NAMALWA (cell line): ENCODE measurements at regions not wholly inside any gene's neighbourhood (a gene's known extent, or its start where the extent isn't known, plus 50 kb on each side); places are given as distances from the start of the nearest gene placed in this dataset.
"Not testable (repeated sequence)": the region's sequence is repeated elsewhere in the genome, so short reads cannot be mapped to it uniquely, and the experiment has no call there.

Experiments used
- DNase-seq: peaks from one replicate; pipeline ENCODE4 v3.0.0-alpha.2; 2015; ENCODE audit warnings: low spot score

DNA sequence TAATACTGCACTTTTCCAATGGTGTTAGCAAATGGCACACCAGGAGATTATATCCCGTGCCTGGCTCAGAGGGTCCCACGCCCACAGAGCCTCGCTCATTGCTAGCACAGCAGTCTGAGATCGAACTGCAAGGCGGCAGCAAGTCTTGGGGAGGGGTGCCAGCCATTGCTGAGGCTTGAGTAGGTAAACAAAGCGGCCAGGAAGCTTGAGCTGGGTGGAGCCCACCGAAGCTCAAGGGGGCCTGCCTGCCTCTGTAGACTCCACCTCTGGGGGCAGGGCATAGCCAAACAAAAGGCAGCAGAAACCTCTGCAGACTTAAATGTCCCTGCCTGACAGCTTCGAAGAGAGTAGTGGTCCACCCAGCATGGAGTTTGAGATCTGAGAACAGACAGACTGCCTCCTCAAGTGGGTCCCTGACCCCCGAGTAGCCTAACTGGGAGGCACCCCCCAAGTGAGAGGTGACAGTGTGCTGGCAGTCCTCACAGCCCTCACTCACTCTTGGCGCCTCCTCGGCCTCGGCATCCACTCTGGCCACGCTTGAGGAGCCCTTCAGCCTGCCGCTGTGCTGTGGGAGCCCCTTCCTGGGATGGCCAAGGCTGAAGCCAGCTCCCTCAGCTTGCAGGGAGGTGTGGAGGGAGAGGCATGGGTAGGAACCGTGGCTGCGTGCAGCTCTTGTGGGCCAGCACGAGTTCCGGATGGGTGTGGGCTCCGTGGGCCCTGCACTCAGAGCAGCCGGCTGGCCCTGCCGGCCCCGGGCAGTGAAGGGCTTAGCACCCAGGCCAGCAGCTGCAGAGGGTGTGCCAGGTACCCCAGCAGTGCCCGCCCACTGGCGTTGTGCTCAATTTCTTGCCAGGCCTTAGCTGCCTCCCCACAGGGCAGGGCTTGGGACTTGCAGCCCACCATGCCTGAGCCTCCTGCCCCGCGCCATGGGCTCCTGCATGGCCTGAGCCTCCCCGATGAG is 188.0 kb downstream of the MMUT start:
- DNase-seq = not testable (repeated sequence)

DNA sequence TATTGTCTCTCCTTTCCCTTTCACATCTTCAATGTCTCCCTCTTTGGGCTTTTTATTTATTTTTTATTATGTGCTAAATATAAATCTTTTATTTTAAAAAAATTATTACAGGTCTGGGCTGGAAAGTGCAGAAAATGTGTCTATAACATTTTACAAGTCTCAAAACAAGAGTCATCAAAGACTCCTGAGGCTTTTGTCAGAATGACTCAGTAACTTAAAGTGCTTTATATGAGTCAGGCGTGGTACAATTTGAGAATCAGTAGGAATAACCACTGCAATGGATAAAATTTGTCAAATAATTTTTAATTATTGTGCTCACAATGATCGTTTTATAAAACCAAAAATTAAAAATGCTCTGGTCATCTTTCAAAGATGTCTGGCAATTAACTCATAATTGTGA is 193.9 kb downstream of the MMUT start:
- DNase-seq = no peak

DNA sequence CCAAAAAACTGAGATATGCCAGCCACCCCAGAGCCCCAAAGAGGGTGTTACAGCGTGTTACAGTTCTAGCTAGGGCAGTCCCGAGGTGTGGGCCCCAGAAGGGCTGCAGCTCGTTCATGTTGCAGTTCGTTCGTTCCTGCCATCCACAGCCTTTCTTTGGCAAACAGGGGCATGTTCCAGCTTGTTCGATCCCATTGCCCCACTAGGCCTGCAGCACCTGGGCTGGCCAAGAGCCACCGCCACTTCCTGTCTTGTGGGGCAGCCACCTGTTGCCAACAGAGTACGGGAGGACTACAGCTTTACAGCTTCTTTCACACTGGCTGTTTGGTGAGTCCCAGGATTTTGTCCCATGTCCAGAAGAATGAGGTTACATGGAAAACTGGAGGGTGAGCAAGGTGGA is 198.1 kb downstream of the MMUT start:
- DNase-seq = no peak

DNA sequence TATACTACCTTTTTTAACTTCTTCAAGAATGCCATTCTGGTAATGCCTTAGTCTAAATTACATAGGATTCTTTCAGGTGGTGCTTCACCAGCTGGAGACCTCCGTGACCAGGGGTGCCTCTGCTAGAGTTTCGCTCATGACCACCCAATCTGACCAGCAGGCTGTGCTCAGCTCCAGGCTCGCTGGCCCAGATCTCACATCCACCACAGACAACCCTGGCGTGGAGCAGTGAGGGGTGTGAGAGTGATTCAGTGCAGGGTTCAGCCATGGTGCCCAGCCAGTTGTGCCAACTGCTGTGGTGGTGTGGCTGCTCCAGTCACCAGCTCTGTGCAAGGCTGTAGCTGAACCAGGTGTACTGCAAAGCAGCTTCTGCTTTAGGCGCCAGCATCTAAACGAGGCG is 198.6 kb downstream of the MMUT start:
- DNase-seq = no peak

DNA sequence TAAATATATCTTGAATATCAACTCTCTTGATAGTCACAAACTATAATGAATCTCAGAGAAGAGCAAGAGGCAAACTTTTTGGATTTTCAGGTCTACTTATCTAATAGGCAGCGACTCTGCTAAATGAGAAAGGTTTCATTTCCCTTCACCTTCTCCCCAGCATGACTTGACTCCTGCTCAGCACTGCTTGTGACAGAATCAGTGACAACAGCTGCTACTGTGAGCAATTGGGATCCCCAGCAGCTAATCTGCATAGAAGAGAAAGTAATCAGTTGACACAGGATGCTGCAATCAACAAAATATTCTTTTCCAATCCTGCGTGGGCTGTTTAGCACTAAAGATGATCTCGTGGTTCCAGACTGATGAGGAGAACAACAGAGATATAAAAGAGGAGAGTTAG is 205.5 kb downstream of the MMUT start:
- DNase-seq = no peak

DNA sequence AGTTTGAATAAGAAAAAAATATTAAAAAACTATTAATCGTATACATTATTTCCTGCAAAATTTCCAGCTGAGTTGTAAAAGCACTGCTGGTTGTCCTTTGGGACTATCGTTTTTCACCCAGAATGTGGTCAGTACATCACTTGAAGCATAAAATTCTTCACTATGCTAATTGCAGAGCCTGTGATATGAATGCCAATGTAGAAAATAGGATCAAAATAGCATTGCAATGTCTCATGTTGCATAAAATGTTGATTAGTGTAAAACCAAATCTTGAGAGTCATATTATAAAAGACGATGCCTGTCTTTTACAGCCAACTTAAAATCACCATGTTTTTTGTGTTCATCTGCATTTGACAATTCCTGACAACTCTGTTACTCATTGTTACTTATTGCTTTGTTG is 207.7 kb downstream of the MMUT start:
- no peak for DNase-seq

DNA sequence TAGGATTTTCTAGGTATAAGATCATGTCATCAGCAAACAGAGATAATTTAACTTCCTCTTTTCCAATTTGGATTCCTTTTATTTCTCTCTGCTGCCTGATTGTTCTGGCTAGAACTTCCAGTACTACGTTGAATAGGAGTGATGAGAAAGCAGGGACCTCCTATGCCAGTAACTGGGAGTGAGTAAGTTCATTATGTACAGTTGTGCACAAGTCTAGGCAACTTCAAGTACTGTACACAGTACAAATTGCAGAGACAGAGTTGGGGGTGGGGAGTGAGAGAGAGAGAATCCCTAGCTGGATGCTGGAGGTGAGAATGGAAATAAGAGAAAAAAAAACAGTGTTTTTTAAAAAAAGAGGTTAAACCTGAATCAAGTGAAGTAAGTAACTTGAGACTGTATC is 210.2 kb downstream of the MMUT start:
- DNase-seq = no peak

DNA sequence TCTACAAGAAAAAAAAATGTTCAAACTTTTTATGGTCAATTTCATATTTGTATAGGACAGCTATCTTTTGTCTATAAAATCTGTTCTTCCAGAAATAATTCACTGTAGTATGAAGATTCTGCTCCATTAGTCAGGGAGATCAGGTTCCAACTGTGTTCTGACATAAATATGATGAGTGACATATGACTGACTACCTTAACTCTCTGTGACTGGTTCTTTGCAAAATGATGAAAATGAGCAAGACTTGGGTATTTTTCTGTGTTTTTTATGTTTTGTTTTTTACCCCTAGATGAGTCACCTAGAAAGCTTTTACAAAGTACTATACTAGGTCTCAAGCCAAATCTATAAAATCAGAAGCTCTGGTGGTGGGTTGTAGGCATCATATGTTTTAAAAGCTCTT is 229.6 kb downstream of the MMUT start:
- DNase-seq = no peak

DNA sequence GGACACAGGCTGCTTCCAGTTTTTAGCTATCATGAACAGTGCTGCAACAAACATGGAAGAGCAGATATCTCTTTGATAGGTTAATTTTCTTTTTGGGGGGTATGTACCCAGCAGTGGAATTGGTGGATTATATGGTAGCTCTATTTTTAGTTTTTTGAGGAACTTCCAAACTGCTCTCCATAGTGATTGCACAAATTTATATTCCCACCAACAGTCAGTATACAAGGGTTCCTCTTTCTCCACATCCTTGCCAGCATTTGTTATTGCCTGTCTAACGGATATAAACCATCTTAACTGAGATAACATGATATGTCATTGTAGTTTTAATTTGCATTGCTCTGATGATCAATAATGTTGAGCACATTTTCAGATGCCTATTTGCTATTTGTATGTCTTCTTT is 237.6 kb downstream of the MMUT start:
- no peak for DNase-seq

DNA sequence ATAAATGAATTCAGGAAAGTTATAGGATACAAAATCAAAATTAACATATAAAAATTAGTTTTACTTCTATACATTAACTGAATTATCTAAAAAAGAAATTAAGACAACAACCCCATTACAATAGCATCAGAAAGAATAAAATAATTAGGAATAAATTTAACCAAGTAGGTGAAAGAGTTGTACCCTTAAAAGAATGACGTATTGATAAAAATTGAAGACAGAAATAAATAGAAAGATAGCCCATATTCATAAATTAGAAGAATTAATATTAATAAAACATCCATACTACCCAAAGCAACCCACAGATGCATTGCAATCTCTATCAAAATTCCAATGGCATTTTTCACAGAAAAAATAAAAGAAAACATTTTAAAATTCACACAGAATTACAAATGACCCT is 242.8 kb downstream of the MMUT start:
- no peak for DNase-seq

DNA sequence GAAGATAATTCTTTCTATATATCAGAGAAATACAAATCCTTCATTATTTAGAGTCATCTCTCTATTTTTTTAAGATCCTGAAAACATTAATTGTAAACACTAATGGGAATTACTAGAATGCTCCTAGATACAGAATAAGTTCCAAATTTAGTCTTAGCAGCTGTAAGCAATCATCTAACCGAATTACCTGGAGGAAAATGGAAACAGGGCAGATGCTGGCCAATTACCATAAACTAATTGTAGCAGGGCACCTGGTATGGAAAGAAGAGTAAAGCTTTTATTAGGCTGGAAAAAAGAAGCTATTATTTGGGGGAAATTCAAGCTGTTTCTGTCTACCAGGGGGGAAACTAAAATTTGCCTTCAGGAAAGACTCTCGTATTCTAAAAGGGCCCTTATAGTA is 257.5 kb downstream of the MMUT start:
- no peak for DNase-seq

DNA sequence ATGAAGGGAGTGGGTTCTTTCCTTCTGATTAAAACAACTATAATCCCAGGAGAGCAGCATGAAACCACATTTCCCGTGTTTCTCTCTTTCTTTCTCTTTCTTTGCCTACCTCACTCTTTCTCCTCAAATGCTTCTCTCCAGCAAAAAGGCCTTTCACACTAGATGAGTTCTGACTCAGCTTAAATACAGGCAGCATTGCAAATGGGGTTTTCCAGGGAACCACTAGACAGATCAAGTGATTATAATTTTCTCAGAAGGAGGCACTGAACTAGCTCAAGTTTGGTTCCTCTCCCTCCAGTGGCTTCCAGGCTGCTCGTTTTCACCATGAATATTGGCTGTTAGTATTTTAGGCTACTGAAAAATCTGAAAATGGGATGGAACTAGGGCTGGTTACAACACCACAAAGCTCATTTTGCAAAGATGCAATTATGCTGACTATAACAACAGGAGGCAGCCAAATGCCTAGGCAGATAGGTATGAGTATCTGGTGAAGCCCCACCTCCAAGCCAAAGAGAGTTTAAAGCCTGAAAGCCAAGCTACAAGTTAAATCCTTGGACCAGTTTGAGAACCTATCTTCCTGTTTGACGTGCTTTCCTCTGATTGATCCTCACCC is 260.0 kb downstream of the MMUT start:
- no peak for DNase-seq

DNA sequence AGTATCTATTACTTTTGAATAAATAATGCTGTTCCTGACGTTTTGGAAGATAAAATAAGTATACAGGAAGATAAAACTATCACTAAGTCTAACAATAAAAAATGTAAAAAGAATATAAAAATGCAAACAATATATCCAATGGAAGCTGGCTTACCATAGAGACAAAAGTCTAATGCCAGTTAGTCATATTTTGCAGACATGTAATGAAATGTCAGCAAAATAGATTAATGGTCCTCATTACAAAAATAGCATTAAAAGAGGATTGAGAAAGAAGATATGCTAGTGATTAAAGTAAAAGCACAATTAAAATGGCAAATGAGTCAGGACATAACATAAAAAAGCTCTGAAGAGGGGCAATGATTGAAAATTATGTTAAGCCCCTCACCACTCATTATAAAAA is 265.0 kb downstream of the MMUT start:
- no peak for DNase-seq

DNA sequence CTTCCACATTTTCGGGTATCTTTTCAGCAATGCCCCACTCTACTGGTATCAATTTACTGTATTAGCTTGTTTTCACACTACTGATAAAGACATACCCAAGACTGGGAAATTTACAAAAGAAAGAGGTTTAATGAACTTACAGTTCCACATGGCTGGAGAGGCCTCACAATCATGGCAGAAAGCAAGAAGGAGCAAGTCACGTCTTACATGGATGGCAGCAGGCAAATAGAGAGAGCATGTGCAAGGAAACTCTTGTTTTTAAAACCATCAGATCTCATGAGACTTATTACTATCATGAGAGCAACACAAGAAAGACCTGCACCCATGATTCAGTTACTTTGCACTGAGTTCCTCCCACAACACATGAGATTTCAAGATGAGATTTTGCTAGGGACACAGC is 300.7 kb downstream of the MMUT start:
- not testable (repeated sequence) for DNase-seq

DNA sequence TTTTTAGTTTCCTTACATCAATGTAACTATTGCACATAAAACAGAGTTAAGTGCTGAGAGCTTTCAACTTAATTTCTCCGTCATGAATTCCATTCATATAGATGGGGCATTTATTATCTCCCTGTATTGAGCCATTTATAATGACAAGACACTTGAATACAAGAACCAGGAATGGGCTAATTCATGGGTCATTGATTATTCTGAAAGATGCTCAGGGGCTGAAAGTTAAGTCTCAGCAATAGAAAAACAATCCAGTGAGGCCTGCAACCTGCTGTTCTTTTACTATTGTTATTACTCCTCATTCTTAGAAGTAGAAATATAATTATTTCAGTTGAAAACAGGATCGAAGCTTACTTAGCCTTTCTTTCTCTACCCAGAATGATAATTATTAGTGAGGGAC is 307.7 kb downstream of the MMUT start:
- DNase-seq = no peak

DNA sequence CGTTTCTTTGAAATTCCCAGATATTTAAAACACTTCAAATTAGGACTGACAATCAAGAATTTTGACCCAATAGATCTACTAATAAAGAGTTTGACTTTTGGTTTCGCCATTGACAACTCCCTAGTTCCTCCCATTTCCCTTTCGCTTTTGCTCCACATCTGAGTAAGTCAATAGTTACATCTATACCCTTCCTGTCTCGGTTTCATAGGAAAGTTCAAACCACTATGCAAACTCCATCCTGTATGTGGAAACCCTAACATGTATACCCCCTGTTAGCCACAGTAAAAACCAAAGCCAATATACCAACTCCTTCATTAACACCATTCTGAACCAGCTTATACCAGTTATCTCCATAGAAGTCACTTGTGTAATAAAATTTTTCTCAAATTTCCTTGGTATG is 311.1 kb downstream of the MMUT start:
- no peak for DNase-seq

DNA sequence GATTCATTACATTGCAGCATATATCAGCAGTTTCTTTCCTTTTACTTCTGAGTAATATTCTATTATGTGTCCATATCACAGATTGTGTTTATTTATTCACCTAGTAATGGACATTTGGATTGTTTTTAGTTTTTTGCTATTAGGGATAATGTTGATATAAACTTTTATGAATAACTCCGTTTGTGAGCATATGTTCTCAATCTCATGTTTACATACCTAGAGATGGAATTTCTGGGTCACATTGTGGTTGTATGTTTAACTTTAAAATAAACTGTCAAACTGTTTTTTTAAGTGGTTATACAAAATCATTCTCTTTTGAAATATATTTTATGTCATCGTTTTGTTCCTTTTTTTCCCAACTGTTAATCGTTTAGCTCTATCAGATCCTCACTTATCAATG is 311.6 kb downstream of the MMUT start:
- DNase-seq = no peak

DNA sequence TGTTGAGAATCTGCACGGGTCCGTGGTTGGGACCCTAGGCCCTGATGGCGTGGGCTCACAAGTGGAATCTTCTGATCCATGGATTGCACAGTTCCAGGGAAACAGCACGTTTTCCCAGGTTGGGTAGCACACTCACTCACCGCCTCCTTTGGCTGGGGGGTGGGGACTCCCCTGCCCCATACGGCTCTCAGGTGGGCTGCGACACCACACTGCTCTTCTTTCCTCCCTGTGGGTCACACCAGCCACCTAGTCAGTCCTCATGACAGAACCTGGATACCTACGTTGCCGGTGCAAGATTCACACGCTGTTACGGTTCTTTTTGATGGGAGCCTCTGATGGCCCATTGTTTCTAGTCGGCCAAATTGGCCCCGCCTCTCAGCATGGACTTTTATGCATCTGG is 312.0 kb downstream of the MMUT start:
- DNase-seq = no peak

DNA sequence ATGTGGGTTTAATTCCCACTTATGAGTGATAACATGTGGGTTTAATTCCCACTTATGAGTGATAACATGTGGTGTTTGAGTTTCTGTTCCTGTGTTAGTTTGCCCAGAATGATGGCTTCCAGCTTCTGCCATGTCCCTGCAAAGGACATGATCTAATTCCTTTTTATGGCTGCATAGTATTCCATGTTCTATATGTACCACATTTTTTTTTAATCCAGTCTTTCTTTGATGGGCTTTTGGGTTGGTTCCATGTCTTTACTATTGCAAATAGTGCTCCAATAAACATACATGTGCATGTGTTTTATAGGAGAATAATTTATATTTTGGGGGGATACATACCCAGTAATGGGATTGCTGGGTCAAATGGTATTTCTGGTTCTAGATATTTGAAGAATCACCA is 317.8 kb downstream of the MMUT start:
- no peak for DNase-seq

DNA sequence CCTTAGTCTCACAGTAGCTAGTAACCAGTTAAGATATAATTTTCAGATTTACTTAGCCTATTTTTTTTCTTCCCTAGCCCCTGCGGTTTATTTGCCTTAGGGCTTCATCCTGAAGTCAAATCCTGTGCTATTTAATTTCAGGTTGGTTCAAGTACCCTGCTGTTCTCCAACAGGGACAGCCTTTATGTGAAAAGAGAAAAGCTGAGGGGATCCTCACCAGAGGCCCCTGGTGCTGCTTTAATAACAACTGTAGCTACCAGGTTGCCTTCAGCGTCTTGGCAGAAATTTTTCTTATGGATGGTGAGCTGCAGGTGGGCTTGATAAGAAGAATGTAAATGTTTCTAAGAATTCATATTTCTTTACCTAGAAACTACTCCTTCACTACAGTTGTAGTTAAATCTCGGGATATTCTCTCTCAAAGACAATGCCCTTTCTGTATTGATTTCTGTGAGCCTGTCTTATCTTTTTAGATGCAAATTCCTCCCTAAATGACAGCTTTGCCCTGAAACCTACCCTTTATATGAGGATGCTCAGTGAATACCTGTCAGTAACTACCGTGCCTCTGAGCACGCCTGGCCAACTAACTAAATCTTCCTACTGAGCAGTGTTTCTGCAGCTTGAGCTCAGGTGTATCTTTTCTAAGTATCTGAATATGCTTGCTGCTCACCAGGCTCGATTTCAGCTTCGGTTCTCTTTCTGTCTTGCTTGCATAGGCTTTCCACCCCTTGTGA is 320.5 kb downstream of the MMUT start:
- no peak for DNase-seq

DNA sequence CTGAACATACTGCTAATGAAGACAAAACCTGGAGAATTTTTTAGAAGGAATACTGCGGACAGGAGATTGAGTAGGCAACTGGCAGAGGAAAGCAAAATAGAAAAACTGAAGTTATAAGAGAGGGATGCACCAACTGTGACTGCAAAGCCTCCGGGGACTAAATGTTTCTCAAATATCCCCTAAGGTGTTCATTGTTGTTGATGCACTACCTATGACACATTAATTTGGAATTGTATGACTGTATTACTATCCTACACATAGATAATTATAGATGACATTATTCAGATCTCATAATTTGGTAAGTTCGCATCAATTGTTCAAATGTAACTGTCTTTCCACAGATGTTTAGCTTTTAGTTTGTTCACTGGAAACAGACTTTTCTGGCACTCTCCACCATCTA is 341.1 kb downstream of the MMUT start:
- DNase-seq = no peak

DNA sequence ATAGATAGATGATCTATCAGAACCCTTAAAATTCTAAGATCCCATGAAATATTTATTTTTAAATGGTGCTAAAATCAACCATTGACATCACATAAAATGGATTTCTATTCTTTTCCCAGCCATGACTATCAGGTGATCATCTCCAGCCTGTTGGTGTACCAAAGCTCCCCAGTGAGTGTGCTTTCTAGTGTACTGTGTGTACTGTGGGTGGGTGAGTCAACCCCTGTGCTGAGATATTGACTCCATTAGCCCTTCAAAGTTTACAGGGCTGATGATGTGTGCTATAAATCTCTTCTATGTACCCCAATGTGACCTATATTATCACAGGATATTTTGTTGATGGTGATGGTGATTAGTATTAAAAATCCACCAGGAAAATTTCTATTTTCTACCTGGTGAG is 344.6 kb downstream of the MMUT start:
- no peak for DNase-seq

DNA sequence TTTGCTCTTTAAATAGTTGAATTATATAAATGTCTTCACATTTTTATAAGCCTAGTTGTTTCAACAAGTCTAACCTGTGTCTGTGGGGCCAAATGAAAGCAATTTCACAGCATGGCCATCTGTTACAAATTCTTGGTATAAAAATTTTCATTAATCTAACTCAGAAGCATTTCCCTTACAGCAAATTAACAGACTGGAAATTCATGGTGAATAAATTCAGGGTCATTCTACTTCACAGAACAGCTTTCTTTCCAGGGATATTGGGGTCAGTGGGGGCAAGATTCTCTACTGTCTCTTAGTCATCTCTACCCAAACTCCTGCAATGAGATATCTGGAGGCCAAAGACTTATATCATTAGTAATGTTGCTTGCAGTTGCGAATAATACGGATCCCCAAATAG is 352.1 kb downstream of the MMUT start:
- DNase-seq = no peak
